ENCODE measurements at regions not wholly inside any gene's neighbourhood (a gene's known extent, or its start where the extent isn't known, plus 50 kb on each side); places are given as distances from the start of the nearest gene placed in this dataset.
"Not testable (repeated sequence)": the region's sequence is repeated elsewhere in the genome, so short reads cannot be mapped to it uniquely, and the experiment has no call there.

GRCh38 chr12:53868511-53868986 is 70.1 kb upstream of the HOXC13 start:
- Mint-ChIP-seq H3K4me1 (no peaks in the 10 kb centered on the region), H3K4me3 (no peak overlapping the region), H3K27ac (no peak overlapping the region)

GRCh38 chr12:53869500-53869899 is 69.1 kb upstream of the HOXC13 start:
- no peak for TF ChIP-seq CTCF (IDR thresholded peaks at IDR 0.05; ENCODE audit: unreplicated experiment in 3 of 3)
- Mint-ChIP-seq H3K4me3 (no peak overlapping the region), H3K27me3 (ENCODE audit: low read depth) (peaks cover 42% of the 10 kb centered on the region), H3K4me1 (no peaks in the 10 kb centered on the region), H3K9me3 (peaks cover 5% of the 10 kb centered on the region), H3K36me3 (ENCODE audit: low read depth) (no peaks in the 10 kb centered on the region), H3K27ac (no peak overlapping the region)

More at GRCh38 chr12:53868511-53868986, 70.1 kb upstream of the HOXC13 start:
- Mint-ChIP-seq H3K36me3 (ENCODE audit: low read depth) (no peaks in the 10 kb centered on the region), H3K27me3 (ENCODE audit: low read depth) (peaks cover 36% of the 10 kb centered on the region), H3K9me3 (no peaks in the 10 kb centered on the region)
- no peak for TF ChIP-seq CTCF (IDR thresholded peaks at IDR 0.05; ENCODE audit: unreplicated experiment in 3 of 3)

- no peak overlapping the region for H3K27ac Mint-ChIP-seq
- peaks cover 5% of the 10 kb centered on the region for H3K9me3 Mint-ChIP-seq
- no peaks in the 10 kb centered on the region for H3K4me1 Mint-ChIP-seq
- no peak overlapping the region for H3K4me3 Mint-ChIP-seq
- TF ChIP-seq CTCF (IDR thresholded peaks at IDR 0.05; ENCODE audit: unreplicated experiment in 3 of 3) = peak in 1 of 3 experiments; percentile 10
- peaks cover 49% of the 10 kb centered on the region for H3K27me3 Mint-ChIP-seq (ENCODE audit: low read depth)
- H3K36me3 Mint-ChIP-seq (ENCODE audit: low read depth) = no peaks in the 10 kb centered on the region
Observed at GRCh38 chr12:53870117-53870516, 68.5 kb upstream of the HOXC13 start.

- Mint-ChIP-seq H3K9me3 (peaks cover 5% of the 10 kb centered on the region), H3K27me3 (ENCODE audit: low read depth) (peaks cover 50% of the 10 kb centered on the region)
Observed at GRCh38 chr12:53871367-53871766, 67.3 kb upstream of the HOXC13 start.

GRCh38 chr12:53872367-53872766 is 66.3 kb upstream of the HOXC13 start:
- H3K4me1 Mint-ChIP-seq = no peaks in the 10 kb centered on the region
- TF ChIP-seq CTCF (IDR thresholded peaks at IDR 0.05; ENCODE audit: unreplicated experiment in 3 of 3) = no peak
- no peak overlapping the region for H3K27ac Mint-ChIP-seq
- H3K9me3 Mint-ChIP-seq = peaks cover 5% of the 10 kb centered on the region
- no peak overlapping the region for H3K4me3 Mint-ChIP-seq
- H3K36me3 Mint-ChIP-seq (ENCODE audit: low read depth) = no peaks in the 10 kb centered on the region
- H3K27me3 Mint-ChIP-seq (ENCODE audit: low read depth) = peaks cover 60% of the 10 kb centered on the region

More at GRCh38 chr12:53871367-53871766, 67.3 kb upstream of the HOXC13 start:
- no peaks in the 10 kb centered on the region for H3K36me3 Mint-ChIP-seq (ENCODE audit: low read depth)
- no peak overlapping the region for H3K27ac Mint-ChIP-seq
- H3K4me1 Mint-ChIP-seq = no peaks in the 10 kb centered on the region
- TF ChIP-seq CTCF (IDR thresholded peaks at IDR 0.05; ENCODE audit: unreplicated experiment in 3 of 3) = no peak
- no peak overlapping the region for H3K4me3 Mint-ChIP-seq

GRCh38 chr12:53877961-53878360 is 60.7 kb upstream of the HOXC13 start:
- H3K27ac Mint-ChIP-seq; H3K4me3 Mint-ChIP-seq; H3K4me1 Mint-ChIP-seq; H3K36me3 Mint-ChIP-seq (ENCODE audit: low read depth): not testable (repeated sequence)
- H3K27me3 Mint-ChIP-seq (ENCODE audit: low read depth) = peaks cover 44% of the 10 kb centered on the region
- peaks cover 23% of the 10 kb centered on the region for H3K9me3 Mint-ChIP-seq
